CD4-positive, alpha-beta T cell treated with Interleukin-12 subunit alpha and Interleukin-12 subunit beta, for 1 hour (primary cell): ENCODE measurements at regions not wholly inside any gene's neighbourhood (a gene's known extent, or its start where the extent isn't known, plus 50 kb on each side); places are given as distances from the start of the nearest gene placed in this dataset.
"Not testable (repeated sequence)": the region's sequence is repeated elsewhere in the genome, so short reads cannot be mapped to it uniquely, and the experiment has no call there.

Source experiments
- DNase-seq: peaks from one replicate; pipeline ENCODE4 v3.0.0-alpha.2; 2020

GRCh38 chr10:2414039-2414438 is 653.3 kb upstream of the PFKP start:
- no peak for DNase-seq

- DNase-seq: no peak
These were observed 657.3 kb upstream of the PFKP start for GRCh38 chr10:2410049-2410448.

- DNase-seq: no peak
These were observed 664.1 kb upstream of the ADARB2 start for GRCh38 chr10:2401459-2401858.

DNA sequence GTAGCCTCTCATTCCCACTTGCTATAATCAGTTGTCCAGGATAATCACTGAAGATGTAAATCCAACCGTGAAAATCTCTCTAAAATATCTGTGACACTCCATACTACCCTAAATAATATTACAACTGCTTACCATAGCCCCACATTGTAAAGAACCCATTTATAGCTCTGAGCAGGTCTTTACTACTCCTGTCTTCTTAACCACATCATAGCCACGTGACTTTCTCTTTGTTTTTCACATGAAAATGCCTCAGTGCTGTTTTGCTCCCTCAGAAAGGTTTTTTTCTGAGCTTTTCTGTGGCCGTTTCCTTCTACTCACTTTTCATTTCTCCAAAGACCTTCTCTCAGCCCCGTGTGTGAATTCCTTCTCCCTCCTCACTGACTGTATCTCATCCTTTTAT is 662.2 kb upstream of the ADARB2 start:
- DNase-seq: no peak

DNA sequence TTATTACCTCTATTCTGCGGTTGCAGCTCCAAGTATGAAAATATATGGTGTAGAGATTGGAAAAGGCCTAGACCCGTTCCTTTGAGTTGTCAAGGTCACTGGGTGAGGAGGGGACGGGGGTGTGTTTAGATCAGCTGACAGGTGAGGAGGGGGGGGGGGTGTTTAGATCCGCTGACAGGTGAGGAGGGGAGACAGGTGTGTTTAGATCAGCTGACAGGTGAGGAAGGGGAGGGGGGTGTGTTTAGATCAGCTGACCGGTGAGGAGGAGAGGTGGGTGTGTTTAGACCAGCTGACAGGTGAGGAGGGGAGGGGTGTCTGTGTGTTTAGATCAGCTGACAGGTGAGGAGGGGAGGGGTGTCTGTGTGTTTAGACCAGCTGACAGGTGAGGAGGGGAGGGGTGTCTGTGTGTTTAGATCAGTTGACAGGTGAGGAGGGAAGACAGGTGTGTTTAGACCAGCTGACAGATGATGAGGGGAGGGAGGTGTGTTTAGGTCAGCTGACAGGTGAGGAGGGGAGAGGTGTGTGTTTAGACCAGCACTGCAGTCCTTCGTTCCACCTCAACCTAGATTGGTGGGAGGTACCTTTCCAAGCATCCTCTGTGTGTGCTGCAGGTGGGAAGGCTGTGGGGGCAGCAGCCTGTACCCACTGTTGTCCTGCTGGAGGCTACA is 655.0 kb upstream of the ADARB2 start:
- no peak for DNase-seq

GRCh38 chr10:2387672-2388071 is 650.3 kb upstream of the ADARB2 start:
- no peak for DNase-seq

DNA sequence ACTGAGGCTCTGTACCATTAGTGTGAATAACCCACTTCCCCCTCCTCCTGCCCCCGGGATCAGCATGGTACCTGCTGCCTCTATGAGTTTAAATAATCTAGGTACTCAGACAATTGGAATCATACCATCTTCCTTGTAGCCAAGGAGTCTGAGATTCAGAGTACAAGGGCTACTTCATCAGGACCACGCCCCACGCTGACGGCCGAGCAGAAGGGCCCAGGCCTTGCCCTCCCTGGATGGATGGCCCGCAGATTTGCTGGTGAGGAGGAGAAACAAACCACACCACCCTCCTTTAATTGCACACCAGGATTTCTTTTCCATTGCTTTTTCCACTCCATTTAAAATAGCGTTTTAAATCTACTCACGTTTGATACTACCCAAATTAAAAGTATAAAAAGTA is 649.9 kb upstream of the ADARB2 start:
- no peak for DNase-seq

- no peak for DNase-seq
These were observed 642.9 kb upstream of the ADARB2 start for GRCh38 chr10:2380218-2380617.

DNA sequence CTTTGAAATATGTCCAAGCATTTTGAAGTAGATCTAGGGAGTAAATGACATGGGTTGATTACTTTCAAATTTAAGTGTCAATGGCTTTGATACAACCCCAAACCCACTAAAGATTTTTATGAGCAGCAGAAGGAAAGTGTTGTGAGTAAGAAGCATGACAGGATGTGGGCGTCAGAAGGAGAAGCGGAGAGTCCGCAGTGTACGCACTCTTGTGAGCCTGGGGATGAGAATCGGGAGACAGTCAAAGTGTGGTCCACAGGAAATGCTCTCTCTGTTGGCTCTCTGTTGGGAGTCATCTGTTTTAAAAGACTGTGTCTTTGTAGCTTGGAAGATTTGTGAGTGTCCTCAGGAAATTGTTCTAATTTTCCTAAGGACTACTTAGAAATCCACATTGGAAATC is 629.8 kb upstream of the ADARB2 start:
- no peak for DNase-seq

- DNase-seq: no peak
These were observed 629.1 kb upstream of the ADARB2 start for GRCh38 chr10:2366264-2366931.

- no peak for DNase-seq
These were observed 625.0 kb upstream of the ADARB2 start for GRCh38 chr10:2362331-2362730.

DNA sequence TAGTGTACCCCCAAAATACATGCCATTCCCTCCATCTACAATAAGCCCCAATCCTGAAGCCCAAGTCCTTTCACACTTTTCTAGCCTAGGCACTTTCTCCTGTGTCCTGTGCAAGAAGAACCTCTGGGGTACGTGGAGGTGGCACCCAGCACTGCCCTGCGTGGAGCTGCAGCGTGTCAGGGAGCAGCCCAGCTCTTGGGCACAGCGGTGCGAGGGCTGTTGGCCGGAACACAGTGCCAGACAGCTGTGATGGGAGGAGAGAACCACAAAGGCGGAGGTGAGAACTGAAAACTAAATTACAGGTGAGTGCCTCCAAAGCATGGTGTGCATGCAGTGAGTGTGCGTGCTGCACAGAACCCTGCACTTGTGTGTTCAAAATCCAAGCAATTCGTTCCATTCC is 621.3 kb upstream of the ADARB2 start:
- no peak for DNase-seq

DNA sequence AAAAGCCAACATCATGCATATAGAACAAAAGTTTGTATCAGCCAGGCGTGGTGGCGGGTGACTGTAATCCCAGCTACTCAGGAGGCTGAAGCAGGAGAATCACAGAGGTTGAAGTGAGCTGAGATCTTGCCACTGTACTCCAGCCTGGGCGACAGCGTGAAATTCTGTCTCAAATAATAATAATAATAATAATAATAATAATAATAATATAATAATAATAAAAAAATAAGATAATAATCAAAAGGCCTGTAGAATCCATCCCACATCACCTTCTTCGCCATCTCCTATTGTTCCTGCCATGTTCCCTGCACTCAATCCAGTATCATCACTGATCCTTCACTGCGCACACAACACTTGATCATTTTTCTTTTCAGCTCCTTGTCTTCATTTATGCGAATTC is 619.3 kb upstream of the ADARB2 start:
- no peak for DNase-seq

DNA sequence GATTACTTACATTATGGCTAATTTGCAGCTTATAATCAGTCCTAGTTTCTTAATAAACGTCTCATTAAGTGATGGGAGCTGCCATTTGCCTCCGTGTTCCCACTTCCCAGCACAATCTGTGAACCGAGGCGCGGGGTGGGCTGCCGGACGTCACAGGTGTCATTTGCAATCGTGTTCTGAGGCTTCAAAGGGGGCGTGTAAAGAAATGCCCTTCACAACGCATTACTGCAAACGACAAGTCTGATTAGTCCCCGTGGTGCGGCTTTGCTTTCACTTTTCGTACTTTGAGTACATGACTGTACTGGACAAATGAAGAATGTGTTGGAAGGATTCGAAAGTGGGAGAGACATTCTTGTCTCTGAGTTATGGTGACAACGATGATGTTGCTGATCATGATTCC is 614.2 kb upstream of the ADARB2 start:
- DNase-seq: no peak

DNA sequence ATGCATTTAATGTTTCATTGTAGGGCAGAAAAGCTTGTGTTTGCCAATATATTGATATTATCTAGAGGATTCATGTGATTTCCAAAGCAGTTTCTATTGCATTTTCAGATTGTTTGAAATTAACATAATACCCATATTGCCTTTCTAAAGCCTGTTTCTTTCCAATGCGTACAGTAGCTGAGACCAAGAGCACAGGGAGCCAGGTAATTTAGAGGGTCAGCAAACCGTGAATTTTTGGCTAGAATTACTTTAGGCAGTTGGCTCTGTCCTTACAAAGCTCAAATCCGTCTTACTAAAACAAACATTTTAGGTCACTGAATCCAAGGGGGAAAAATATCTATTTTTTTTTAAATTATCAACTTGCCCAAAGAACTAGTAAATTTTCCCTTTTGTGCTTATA is 604.9 kb upstream of the ADARB2 start:
- DNase-seq: no peak

DNA sequence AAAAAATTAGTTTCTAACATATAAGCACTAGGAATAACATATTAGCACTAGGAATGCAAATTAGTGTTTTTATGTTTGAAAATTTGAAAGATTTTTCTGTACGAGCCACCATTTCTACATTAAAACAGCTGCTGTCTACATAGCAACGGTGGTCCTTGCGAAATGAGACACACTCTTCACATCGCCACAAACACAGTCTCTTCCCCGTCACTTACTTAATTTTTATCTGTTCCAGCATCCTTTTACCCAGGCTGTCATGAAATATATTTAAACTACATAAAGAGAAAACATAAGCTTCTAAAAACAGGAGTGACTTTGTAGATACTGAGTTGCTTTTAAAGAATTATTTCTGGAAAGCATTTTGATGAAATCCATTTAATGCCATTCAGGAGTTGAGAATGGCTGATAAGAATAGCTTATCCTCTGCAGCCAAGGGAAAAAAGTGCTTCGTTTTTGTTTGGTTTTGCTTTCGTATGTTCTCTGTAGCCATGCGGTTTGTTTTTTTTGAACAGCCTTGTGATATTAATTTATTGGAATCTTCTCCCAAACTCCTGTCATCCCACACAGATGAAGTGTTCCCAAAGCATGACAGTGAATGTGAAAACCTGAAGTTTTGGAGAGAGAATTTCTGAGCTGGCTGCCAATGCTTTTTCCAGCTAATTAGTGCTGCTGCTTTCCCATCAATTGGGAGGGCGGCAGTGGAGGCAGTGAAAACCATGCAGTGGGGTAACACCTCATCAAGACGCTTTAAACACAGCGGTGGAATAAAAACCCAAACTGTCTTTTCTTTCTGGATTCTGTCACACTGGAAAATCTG is 603.7 kb upstream of the ADARB2 start:
- no peak for DNase-seq

- DNase-seq: no peak
These were observed 598.3 kb upstream of the ADARB2 start for GRCh38 chr10:2335626-2336025.

- DNase-seq: no peak
These were observed 597.2 kb upstream of the ADARB2 start for GRCh38 chr10:2334575-2334974.

DNA sequence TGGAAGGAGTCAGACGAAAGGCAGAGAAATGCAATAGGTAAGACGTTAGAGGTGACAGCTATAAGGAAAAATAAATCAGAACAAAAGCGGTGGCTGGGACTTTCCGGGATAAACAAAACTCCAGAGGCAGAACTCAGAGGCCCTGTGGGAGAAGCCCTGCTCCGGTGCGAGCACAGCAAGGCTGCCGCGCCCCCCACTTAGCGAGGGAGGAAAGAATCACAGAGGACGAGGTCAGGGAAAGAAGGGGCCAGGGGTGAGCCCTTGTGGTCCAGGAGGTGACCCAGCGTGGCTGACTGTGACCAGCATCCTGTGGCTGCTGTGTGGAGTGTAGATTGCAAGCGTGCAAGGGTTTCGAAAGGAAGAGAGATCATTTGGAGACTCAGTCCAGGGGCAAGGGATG is 591.8 kb upstream of the ADARB2 start:
- no peak for DNase-seq

DNA sequence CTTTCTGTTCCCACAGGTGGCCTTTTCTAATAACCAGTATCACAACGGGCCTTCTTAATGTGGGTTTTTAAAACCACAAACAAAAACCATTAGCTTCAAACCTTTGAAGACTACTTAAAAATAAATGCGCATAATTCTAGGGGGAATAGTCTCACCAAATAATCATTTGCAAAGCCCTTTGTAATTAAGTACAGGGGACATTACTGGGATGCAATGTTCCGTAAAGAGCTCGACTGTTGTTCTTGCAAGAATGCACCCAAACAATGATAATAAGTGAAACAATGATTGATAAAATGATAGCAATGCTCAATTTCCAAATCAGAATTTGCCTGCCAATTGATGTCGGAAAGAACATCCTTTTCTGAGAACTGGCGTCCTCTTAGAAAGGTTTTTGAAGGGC is 589.1 kb upstream of the ADARB2 start:
- no peak for DNase-seq

GRCh38 chr10:2315045-2315485 is 577.7 kb upstream of the ADARB2 start:
- not testable (repeated sequence) for DNase-seq

GRCh38 chr10:2306081-2306480 is 568.8 kb upstream of the ADARB2 start:
- no peak for DNase-seq

DNA sequence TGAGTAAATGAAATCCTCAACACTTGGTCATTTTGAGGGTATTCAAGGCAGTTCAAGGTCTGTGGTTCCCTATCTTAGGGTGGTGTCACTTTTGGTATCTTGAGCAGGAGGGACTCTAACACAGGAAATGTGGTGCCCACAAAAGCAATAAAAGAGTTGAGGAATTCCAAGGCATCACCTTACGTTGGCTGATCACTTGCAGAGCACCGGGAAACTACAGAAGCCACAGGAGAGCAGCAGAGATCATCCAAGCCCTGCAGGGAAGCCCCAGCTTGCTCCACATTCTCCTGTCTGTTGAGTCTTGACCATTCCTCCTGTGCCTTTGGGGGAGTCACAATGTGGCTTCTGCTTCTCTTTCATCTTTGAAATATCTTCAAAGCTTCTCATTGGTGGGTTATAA is 565.8 kb upstream of the ADARB2 start:
- no peak for DNase-seq

- DNase-seq: no peak
These were observed 563.9 kb upstream of the ADARB2 start for GRCh38 chr10:2301227-2301626.
